NCI-H1436 treated with DMSO at 0.1 percent for 48 hours (cell line): ENCODE measurements at regions not wholly inside any gene's neighbourhood (a gene's known extent, or its start where the extent isn't known, plus 50 kb on each side); places are given as distances from the start of the nearest gene placed in this dataset.
"Not testable (repeated sequence)": the region's sequence is repeated elsewhere in the genome, so short reads cannot be mapped to it uniquely, and the experiment has no call there.

Experiments used
- DNase-seq: peaks from one replicate; lab custom pipeline; 2025; lab: John Stamatoyannopoulos, UW

- DNase-seq: no peak
Measured at GRCh38 chr5:152694231-152694630, 289.2 kb upstream of the NMUR2 start.

- no peak for DNase-seq
Measured at GRCh38 chr5:152701305-152701949, 296.3 kb upstream of the NMUR2 start.

GRCh38 chr5:152704286-152704685 is 299.2 kb upstream of the NMUR2 start:
- DNase-seq: no peak

- no peak for DNase-seq
Measured at GRCh38 chr5:152711801-152712388, 306.8 kb upstream of the NMUR2 start.

DNA sequence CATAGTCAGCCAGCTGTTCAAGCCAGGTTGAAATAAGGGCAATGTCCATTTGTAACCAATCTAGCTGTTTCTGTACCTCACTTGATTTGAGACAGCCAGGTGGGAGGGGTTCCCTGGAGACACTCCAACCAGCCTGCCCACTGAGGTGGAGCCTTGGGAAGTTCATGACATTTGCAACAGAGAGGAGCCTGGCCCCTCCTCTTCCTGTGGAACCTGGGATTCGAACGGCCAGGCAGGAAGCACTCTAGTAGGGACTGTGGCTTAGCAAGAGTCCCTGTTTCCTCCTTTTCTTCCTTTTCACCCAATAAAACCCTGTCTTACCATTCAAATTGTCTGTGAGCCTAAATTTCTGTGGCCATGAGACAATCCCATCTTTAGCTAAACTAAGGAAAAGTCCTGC is 312.3 kb upstream of the NMUR2 start:
- no peak for DNase-seq

- DNase-seq: no peak
Measured at GRCh38 chr5:152723482-152723881, 318.4 kb upstream of the NMUR2 start.

DNA sequence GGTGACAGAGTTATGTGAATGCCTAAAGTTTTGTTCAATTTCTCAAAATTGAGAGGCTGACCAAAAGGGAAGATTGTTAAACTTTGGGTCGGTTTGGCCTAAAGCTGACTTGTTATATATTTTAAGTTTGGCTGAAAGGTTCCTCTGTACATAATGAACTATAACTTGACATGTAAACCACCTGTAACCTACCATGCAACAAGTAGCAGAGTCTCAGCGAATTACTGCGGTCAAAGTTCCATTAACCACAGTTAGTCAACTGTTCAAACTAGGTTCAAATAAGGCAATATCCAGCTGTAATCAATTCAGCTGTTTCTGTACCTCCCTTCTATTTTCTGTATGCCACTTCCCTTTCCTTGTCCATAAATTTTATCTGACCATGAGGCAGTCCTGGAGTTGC is 325.1 kb upstream of the NMUR2 start:
- no peak for DNase-seq

GRCh38 chr5:152736906-152737305 is 331.8 kb upstream of the NMUR2 start:
- DNase-seq: no peak

GRCh38 chr5:152739916-152740315 is 334.8 kb upstream of the NMUR2 start:
- DNase-seq: no peak

DNA sequence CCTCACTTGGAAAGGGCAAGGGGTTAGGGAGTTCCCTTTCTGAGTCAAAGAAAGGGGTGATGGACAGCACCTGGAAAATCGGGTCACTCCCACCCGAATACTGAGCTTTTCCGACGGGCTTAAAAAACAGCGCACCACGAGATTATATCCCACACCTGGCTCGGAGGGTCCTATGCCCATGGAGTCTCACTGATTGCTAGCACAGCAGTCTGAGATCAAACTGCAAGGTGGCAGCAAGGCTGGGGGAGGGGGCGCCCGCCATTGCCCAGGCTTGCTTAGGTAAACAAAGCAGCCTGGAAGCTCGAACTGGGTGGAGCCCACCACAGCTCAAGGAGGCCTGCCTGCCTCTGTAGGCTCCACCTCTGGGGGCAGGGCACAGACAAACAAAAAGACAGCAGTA is 336.0 kb upstream of the NMUR2 start:
- not testable (repeated sequence) for DNase-seq

DNA sequence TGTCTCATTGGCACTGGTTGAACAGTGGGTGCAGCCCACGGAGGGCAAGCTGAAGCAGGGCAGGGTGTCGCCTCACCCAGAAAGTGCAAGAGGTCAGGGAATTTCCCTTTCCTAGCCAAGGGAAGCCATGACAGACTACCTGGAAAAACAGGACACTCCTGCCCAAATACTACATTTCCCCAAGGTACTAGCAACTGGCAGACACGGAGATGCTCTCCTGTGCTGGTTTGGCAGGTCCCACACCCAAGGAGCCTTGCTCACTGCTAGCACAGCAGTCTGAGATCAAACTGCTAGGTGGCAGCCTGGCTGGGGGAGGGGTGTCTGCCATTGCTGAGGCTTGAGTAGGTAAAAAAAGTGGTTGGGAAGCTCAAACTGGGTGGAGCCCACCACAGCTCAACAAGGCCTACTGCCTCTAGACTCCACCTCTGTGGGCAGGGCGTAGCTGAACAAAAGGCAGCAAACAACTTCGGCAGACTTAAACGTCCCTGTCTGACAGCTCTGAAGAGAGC is 382.7 kb upstream of the NMUR2 start:
- not testable (repeated sequence) for DNase-seq

GRCh38 chr5:152801886-152802285 is 396.8 kb upstream of the NMUR2 start:
- DNase-seq: no peak

DNA sequence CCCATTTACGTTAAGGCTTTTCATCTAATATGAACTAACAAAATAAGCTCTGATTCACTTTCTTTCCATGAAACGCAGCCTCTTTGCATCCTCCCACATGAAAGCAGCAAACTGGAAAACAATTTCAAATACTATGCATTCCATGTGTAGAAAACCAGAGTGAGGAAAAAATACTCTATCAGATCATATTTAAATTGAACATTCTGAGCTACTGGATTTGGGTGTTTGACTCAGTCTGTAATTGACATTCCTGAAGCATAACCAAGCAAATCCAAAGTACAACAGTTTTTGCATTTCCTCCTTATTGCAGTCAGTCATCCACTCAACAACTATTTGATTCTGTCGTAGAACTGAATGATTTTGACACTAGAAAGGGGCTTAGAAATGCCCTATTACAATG is 399.1 kb upstream of the NMUR2 start:
- no peak for DNase-seq

GRCh38 chr5:152811988-152812387 is 406.9 kb upstream of the NMUR2 start:
- DNase-seq: no peak

DNA sequence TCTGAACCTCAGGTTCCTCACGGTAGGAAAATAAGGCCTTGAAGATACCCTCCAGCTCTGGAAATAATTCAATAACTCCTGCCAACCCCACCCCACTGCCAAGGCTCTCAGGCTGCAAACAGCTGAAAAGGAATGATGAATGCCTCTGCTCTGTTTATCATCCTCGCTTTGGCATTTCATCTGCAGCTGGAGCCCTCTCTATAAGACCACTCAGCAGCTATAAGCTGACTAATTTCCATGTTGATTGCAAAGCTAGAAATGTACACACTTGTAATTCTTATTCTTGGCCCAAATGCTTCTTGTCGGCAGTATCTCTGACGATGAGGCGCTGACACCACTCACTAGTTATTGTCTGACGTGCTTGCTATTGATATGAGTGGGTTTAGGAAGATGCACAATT is 408.4 kb upstream of the NMUR2 start:
- DNase-seq: no peak

- DNase-seq: no peak
Measured at GRCh38 chr5:152819891-152820290, 414.8 kb upstream of the NMUR2 start.

DNA sequence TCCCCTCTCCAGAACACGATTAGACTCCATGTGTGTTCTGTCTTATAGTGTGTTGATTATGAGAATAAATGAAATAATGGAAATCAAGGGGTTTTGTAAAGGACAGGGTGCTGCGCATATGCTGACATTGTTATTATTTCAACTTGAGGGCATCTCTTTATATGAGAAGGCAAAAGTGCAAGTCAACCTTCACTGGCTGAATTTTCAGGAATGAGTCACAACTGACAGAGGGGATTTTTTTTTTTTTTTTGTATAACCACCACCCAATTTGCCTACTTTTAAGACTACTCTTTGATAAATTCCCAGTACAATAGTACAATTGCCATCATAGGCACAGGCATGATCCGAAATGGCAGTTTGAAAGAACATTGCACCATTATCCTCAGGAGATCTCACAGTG is 419.2 kb upstream of the NMUR2 start:
- DNase-seq: no peak

DNA sequence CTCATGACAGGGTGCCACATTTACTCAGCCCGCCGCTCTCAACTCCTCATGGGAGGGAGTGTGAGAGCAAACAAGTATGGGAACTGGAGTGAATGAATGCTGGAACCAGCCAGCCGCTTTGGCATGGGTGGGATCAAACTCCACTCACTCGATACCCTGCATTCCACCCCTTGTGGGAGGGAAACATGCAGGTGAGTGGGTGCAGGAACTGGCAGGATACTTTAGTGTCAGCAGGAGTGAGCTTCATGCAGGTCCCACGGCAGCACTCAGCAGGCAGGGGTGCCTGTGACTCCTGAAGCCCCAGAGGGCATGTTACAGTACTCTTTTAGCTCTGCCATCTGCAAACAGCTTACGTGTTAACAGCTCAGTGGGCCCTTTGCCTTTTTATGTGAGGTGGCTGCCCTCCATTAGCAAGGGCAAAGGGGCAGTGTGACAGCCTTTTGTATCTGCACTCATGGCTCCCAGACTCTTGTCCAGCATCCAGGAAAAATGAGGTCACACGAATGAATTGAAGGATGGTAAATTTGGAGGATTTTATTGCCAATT is 433.2 kb upstream of the NMUR2 start:
- DNase-seq: no peak

DNA sequence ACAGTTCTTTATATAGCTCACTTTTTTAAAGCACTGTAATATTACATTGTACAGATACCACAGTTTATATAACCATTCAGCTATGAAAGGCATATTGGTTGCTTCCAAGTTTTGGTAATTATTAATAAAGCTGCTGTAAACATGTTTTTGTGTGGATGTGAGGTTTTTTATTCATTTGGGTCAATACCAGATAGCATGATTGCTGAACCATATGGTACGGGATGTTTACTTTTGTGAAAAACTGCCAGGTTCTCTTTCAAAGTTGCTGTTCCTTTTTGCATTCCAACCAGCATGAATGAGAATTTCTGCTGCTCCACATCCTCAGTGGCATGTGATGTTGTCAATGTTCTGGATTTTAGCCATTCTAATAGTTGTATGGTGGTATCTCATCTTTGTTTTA is 439.6 kb upstream of the NMUR2 start:
- DNase-seq: no peak

- DNase-seq: no peak
Measured at GRCh38 chr5:152853361-152853760, 448.3 kb upstream of the NMUR2 start.

DNA sequence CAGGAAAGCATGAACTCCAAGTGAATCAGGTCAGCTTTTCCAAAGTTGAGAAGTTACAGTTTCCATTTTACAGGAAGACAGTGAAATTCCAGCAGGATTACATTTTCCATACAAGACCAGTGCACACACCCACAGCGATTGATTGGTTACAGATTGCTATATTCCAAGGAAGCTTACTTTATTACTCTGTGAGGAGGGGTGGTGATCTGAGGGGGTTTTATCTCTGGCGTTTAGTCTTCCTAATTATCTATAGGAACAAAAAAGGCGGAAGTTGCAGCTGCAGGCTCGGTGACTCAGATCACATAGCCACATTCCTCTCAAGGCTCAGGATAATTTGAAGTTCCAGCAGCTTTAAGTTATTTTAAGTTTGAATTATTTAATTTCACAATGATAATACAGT is 450.4 kb upstream of the NMUR2 start:
- DNase-seq: no peak

DNA sequence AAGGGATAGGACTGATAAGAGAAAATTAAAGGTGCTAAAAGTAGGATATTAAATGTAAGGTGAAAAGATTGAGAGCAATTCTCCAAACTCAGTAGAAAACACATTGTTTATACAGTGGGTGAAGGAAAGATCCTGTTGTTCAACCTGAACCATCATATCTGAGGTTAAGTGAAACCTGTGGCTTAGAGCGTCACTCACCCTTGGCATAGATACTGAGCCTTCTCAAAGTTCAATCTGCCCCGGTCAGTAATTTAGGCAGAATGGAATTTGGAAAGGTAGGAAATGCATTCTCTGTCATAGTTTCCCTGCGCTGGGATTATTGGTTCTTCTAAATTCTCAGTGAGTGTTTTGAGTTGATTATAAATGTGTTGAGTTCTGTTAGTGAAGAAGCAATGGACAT is 456.2 kb upstream of the NMUR2 start:
- no peak for DNase-seq

DNA sequence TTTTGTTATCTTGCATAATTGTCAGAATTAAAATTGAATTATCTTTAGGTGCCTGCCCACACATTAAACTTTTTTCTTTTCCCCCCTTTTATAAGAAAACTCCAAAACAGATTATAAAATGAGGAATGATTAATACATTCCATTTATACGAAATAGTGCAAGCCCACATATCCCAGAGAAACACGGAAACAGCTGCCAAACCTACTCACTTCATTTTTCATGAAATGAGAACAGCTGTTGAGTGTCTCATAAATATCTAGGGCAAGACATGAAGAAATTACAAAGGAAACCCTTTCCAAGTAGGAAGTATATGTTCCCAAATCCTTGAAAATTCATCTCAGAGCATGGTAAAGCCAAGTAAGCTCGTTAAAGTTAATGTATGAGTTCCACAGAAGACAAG is 459.4 kb upstream of the NMUR2 start:
- no peak for DNase-seq

DNA sequence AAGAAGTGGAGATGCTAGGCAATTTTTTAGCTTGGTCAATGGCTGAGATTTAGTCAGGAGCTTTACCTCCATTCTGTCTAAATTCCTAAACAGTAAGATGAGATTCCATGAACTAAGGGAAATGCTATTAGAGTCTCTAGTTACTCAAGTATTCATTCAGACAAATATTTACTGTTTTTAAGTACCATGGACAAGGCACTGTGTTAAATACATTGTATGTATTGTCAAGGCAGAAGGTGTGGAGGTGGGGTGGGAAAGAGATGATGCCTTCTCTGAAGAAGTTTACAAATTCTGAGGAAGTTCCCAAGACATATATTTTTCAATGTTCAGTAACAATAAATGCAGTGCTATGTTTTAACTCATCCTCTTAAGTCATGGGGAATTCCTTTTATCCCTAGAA is 459.9 kb upstream of the NMUR2 start:
- no peak for DNase-seq
